IMR-90 (cell line): ENCODE measurements at regions not wholly inside any gene's neighbourhood (a gene's known extent, or its start where the extent isn't known, plus 50 kb on each side); places are given as distances from the start of the nearest gene placed in this dataset.

Experiments
- ATAC-seq: fragments of 200-7000 bp; cut with Tn5 transposase; 2 replicates; pipeline ENCODE4 v1.9.1; 2020; ENCODE audit warnings: low read depth, mild to moderate bottlenecking, moderate library complexity
- BruUV-seq: library from RNA; stranded (reverse); fragments of 400-500 nt; replicated peaks from 2 replicates; lab custom pipeline; 2021; lab: Mats Ljungman, UMichigan
- CTCF ChIA-PET: fragments of 300-600 bp; formaldehyde crosslinking; extraction: SDS; loops from one replicate; lab custom pipeline; 2021; ENCODE audit warnings: antibody characterized with exemption; lab: Yijun Ruan, JAX
- POLR2A ChIA-PET: fragments of 300-600 bp; sonication (Branson Sonifier 250); formaldehyde crosslinking; loops from one replicate; lab custom pipeline; 2022; ENCODE audit warnings: antibody characterized with exemption; ENCODE audit not compliant: unreplicated experiment; lab: Charles Lee
- DNase-seq: peaks from one replicate; pipeline ENCODE4 v3.0.0; 2013
- H2AFZ ChIP-seq: replicated peaks from 2 replicates; pipeline ENCODE3; 2013; ENCODE audit warnings: low read length, mild to moderate bottlenecking; ENCODE audit not compliant: poor library complexity
- H2AK5ac ChIP-seq: 2 replicates; pipeline ENCODE4 v1.6.1; 2013; ENCODE audit warnings: low read depth, low read length, inconsistent platforms
- H2AK9ac ChIP-seq: replicated peaks from 2 replicates; pipeline ENCODE3; 2013; ENCODE audit warnings: mild to moderate bottlenecking, low read depth, low read length, moderate library complexity; ENCODE audit not compliant: poor library complexity
- H2BK120ac ChIP-seq: 2 replicates; pipeline ENCODE4 v1.6.1; 2013; ENCODE audit warnings: low read depth, low read length, inconsistent platforms
- H2BK15ac ChIP-seq: 3 replicates; pipeline ENCODE4 v1.6.1; 2013; ENCODE audit warnings: low read depth, low read length, inconsistent platforms
- H2BK20ac ChIP-seq: 2 replicates; pipeline ENCODE4 v1.6.1; 2013; ENCODE audit warnings: low read depth, mild to moderate bottlenecking, inconsistent platforms, low read length, moderate library complexity
- H2BK5ac ChIP-seq: 2 replicates; pipeline ENCODE4 v1.6.1; 2013; ENCODE audit warnings: mild to moderate bottlenecking, low read depth, low read length, inconsistent platforms; ENCODE audit not compliant: poor library complexity, severe bottlenecking
- H3K14ac ChIP-seq: replicated peaks from 2 replicates; pipeline ENCODE4 v1.6.1; 2013; ENCODE audit warnings: low read depth, low read length, inconsistent platforms
- H3K18ac ChIP-seq: 2 replicates; pipeline ENCODE4 v1.6.1; 2013; ENCODE audit warnings: low read depth, low read length, control low read depth
- H3K23ac ChIP-seq: 2 replicates; pipeline ENCODE4 v1.6.1; 2013; ENCODE audit warnings: low read depth, low read length, inconsistent platforms
- H3K27ac ChIP-seq: 2 replicates; pipeline ENCODE4 v1.5.1; 2013; ENCODE audit warnings: mild to moderate bottlenecking, control low read depth, low read length; ENCODE audit not compliant: insufficient read depth
- H3K27me3 ChIP-seq: 2 replicates; pipeline ENCODE4 v1.6.1; 2013; ENCODE audit warnings: low read length; ENCODE audit not compliant: control insufficient read depth, insufficient read depth
- H3K36me3 ChIP-seq: 2 replicates; pipeline ENCODE4 v1.6.1; 2013; ENCODE audit warnings: low read length, mixed read lengths; ENCODE audit not compliant: control insufficient read depth, insufficient read depth
- H3K4ac ChIP-seq: 2 replicates; pipeline ENCODE4 v1.6.1; 2013; ENCODE audit warnings: low read depth, low read length, inconsistent platforms
- H3K4me1 ChIP-seq: 2 replicates; pipeline ENCODE4 v1.6.1; 2013; ENCODE audit warnings: low read length, mixed read lengths; ENCODE audit not compliant: control insufficient read depth, insufficient read depth
- H3K4me2 ChIP-seq: 2 replicates; pipeline ENCODE4 v1.6.1; 2013; ENCODE audit warnings: low read depth, mild to moderate bottlenecking, control low read depth, low read length, moderate library complexity
- H3K4me3 ChIP-seq: 2 replicates; pipeline ENCODE4 v1.5.1; 2013; ENCODE audit warnings: low read depth, mild to moderate bottlenecking, control low read depth, low read length, moderate library complexity; ENCODE audit not compliant: insufficient read depth
- H3K56ac ChIP-seq: 2 replicates; pipeline ENCODE4 v1.6.1; 2013; ENCODE audit warnings: low read length, inconsistent platforms; ENCODE audit not compliant: insufficient read depth; ENCODE audit errors: extremely low read depth
- H3K79me1 ChIP-seq, 2 experiments: 2 replicates each; pipeline ENCODE4 v1.6.1; 2013; ENCODE audit warnings: low read length in 2 of 2, inconsistent platforms in 1 of 2, low read depth in 1 of 2
- H3K9ac ChIP-seq: 2 replicates; pipeline ENCODE4 v1.6.1; 2013; ENCODE audit warnings: low read depth, low read length, control low read depth
- H3K9me1 ChIP-seq: 2 replicates; pipeline ENCODE4 v1.6.1; 2013; ENCODE audit warnings: low read length, inconsistent platforms; ENCODE audit not compliant: insufficient read depth
- H3K9me3 ChIP-seq: 2 replicates; pipeline ENCODE4 v1.6.1; 2013; ENCODE audit warnings: low read length; ENCODE audit not compliant: control insufficient read depth, insufficient read depth
- H4K20me1 ChIP-seq: 2 replicates; pipeline ENCODE4 v1.6.1; 2013; ENCODE audit warnings: low read length, inconsistent platforms; ENCODE audit not compliant: insufficient read depth
- H4K5ac ChIP-seq: 2 replicates; pipeline ENCODE4 v1.6.1; 2013; ENCODE audit warnings: mild to moderate bottlenecking, low read depth, low read length, control low read depth
- H4K8ac ChIP-seq, 2 experiments: 2 replicates each; pipeline ENCODE4 v1.6.1; 2013; ENCODE audit warnings: low read depth in 2 of 2, low read length in 2 of 2, control low read depth in 1 of 2, inconsistent platforms in 1 of 2
- H4K91ac ChIP-seq: 2 replicates; pipeline ENCODE4 v1.6.1; 2013; ENCODE audit warnings: low read depth, low read length, inconsistent platforms; ENCODE audit not compliant: insufficient read depth
- MAFK ChIP-seq: IDR thresholded peaks from 2 replicates; pipeline ENCODE4 v1.6.1; 2012; ENCODE audit warnings: low read depth, low read length, improper control_type of control experiment
- MAZ ChIP-seq: IDR thresholded peaks from 2 replicates; pipeline ENCODE4 v1.6.1; 2012; ENCODE audit warnings: low read depth, mild to moderate bottlenecking, low read length, improper control_type of control experiment, moderate library complexity, borderline replicate concordance
- SMC3 ChIP-seq: fragments of 150-350 bp; IDR thresholded peaks from 2 replicates; pipeline ENCODE4 v1.6.1; 2016; ENCODE audit warnings: low read depth, mild to moderate bottlenecking, antibody characterized with exemption, low read length, moderate library complexity
- USF2 ChIP-seq: fragments of 150-350 bp; IDR thresholded peaks from 2 replicates; pipeline ENCODE4 v1.6.1; 2017; ENCODE audit warnings: mild to moderate bottlenecking, antibody characterized with exemption, low read length, low read depth
- WGBS, 2 experiments: methylation state at CpG; one replicate each; pipeline versions ENCODE4 v1.1.5 to v1.1.7; 2013; ENCODE audit warnings: missing lambda C conversion rate in 2 of 2; ENCODE audit not compliant: insufficient read length in 1 of 2; ENCODE audit errors: extremely low coverage in 2 of 2; 5-methylcytosine and 5-hydroxymethylcytosine counted together
- dilution Hi-C: fragments of 300-500 bp; cut with HindIII; formaldehyde crosslinking; loops from one replicate; pipeline ENCODE4 v1.14.3; 2018; ENCODE audit warnings: low sequenced_read_pairs; ENCODE audit not compliant: unreplicated experiment
- in situ Hi-C: fragments of 300-500 bp; cut with MboI; formaldehyde crosslinking; loops from 3 replicates; pipeline ENCODE4 v1.14.3; 2019; ENCODE audit warnings: low sequenced_read_pairs, inconsistent platforms, mixed read lengths
- intact Hi-C: fragments of 100-400 bp; cut with micrococcal nuclease; formaldehyde crosslinking; loops from 2 replicates; pipeline ENCODE4 v1.10.0; 2022

- no peak for DNase-seq
- no peaks in the 10 kb centered on the region for H3K9me3 ChIP-seq
- H3K56ac ChIP-seq = no peak overlapping the region
- ChIA-PET POLR2A (no interaction called here), CTCF (interaction anchor here (0.6 kb wide), 1 partner anchor 461 kb away, joined by 7 read pairs; no protein-coding TSS in a partner anchor)
- no peaks in the 10 kb centered on the region for H4K20me1 ChIP-seq
- H2AK9ac ChIP-seq = no peak overlapping the region
- H4K8ac ChIP-seq = no peak overlapping the region
- no peaks in the 10 kb centered on the region for H3K9me1 ChIP-seq
- no peak overlapping the region for H4K91ac ChIP-seq
- in situ Hi-C loops = no loop called here
- H3K18ac ChIP-seq = no peak overlapping the region
- no peak overlapping the region for H3K23ac ChIP-seq
- no CpG with 5 or more reads among the region's 4 CpGs for WGBS, 2 experiments
- no peaks in the 10 kb centered on the region for H3K4me1 ChIP-seq
- no peak overlapping the region for H3K4ac ChIP-seq
- no peak overlapping the region for H4K5ac ChIP-seq
- H2BK15ac ChIP-seq = no peak overlapping the region
- no peak overlapping the region for H3K4me2 ChIP-seq
- no peaks in the 10 kb centered on the region for H3K27me3 ChIP-seq
- H2BK120ac ChIP-seq = no peak overlapping the region
- no peak overlapping the region for H2AK5ac ChIP-seq
- H3K9ac ChIP-seq = no peak overlapping the region
- intact Hi-C loops = no loop called here
- H3K27ac ChIP-seq = no peak overlapping the region
- ATAC-seq = no peak
- H2BK5ac ChIP-seq = no peak overlapping the region
- dilution Hi-C loops = no loop called here
- no peak for TF ChIP-seq MAFK
- no peak for TF ChIP-seq SMC3
- no peak for TF ChIP-seq USF2
- TF ChIP-seq MAZ = no peak
- no peak overlapping the region for H3K14ac ChIP-seq
- no peak overlapping the region for H2BK20ac ChIP-seq
- no peaks in the 10 kb centered on the region for H3K36me3 ChIP-seq
- no peak overlapping the region for H2AFZ ChIP-seq
- no TSS peak for BruUV-seq
- H3K79me1 ChIP-seq = no peaks in the 10 kb centered on the region
- no peak overlapping the region for H3K4me3 ChIP-seq
Observed at GRCh38 chr18:34085140-34085739, 139.5 kb downstream of the NOL4 start.
